ENCODE measurements at regions not wholly inside any gene's neighbourhood (a gene's known extent, or its start where the extent isn't known, plus 50 kb on each side); places are given as distances from the start of the nearest gene placed in this dataset.

DNA sequence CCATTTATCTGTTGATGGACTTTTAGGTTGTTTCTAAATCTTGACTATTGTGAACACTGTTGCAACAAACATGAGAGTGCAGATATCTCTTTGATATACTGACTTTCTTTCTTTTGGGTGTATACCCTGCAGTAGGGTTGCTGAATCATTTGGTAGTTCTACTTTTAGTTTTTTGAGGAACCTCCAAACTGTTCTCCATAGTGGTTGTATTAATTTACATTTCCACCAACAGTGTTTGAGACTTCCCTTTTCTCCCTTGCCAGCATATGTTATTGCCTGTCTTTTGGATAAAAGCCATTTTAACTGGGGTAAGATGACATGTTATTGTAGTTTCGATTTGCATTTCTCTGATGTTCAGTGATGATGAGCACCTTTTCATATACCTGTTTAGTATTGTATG is 330.0 kb downstream of the DDX10 start:
- 70 to 86% (median 71%) methylated on average over 1 of the region's 1 CpG for WGBS, 4 donors
- intact Hi-C loops (cut with DNase I): no loop called here

DNA sequence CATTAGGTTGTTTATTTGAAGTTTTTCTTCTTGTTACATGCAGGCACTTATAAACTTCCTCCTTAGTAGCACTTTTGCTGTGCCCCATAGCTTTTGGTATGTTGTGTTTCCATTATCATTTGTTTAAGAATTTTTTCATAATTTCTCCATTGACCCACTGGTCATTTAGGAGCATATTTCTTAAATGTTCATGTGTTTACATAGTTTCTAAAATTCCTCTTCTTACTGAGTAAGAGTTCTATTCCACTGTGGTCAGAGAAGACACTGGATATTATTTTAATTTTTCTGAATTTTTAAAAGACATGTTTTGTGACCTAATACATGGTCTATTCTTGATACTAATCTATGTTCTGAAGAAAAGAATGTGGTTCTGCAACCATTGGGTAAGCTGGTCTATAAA is 333.0 kb downstream of the DDX10 start:
- no peak overlapping the region for H3K27ac ChIP-seq
- no peaks in the 10 kb centered on the region for H3K9me3 ChIP-seq (replicated peaks in 1 of 3)
- DNase-seq: no peak
- no peaks in the 10 kb centered on the region for H3K4me1 ChIP-seq (replicated peaks in 1 of 2)
- H3K36me3 ChIP-seq (replicated peaks in 1 of 2): no peaks in the 10 kb centered on the region
- TF ChIP-seq, protein P1, sequence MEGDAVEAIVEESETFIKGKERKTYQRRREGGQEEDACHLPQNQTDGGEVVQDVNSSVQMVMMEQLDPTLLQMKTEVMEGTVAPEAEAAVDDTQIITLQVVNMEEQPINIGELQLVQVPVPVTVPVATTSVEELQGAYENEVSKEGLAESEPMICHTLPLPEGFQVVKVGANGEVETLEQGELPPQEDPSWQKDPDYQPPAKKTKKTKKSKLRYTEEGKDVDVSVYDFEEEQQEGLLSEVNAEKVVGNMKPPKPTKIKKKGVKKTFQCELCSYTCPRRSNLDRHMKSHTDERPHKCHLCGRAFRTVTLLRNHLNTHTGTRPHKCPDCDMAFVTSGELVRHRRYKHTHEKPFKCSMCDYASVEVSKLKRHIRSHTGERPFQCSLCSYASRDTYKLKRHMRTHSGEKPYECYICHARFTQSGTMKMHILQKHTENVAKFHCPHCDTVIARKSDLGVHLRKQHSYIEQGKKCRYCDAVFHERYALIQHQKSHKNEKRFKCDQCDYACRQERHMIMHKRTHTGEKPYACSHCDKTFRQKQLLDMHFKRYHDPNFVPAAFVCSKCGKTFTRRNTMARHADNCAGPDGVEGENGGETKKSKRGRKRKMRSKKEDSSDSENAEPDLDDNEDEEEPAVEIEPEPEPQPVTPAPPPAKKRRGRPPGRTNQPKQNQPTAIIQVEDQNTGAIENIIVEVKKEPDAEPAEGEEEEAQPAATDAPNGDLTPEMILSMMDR (IDR thresholded peaks at IDR 0.05): no peak
- TF ChIP-seq POLR2A (IDR thresholded peaks at IDR 0.05): no peak
- H3K27me3 ChIP-seq: no peaks in the 10 kb centered on the region
- H3K4me3 ChIP-seq: no peak overlapping the region
- intact Hi-C loops (cut with DNase I): no loop called here

More for the DNA sequence above, 330.0 kb downstream of the DDX10 start:
- no peak for DNase-seq
- no peak overlapping the region for H3K27ac ChIP-seq
- no peaks in the 10 kb centered on the region for H3K27me3 ChIP-seq
- H3K36me3 ChIP-seq (replicated peaks in 1 of 2): no peaks in the 10 kb centered on the region
- no peak for TF ChIP-seq POLR2A (IDR thresholded peaks at IDR 0.05)
- TF ChIP-seq, protein P1 (IDR thresholded peaks at IDR 0.05): no peak
- H3K4me3 ChIP-seq: no peak overlapping the region
- no peaks in the 10 kb centered on the region for H3K9me3 ChIP-seq (replicated peaks in 1 of 3)
- no peaks in the 10 kb centered on the region for H3K4me1 ChIP-seq (replicated peaks in 1 of 2)

DNA sequence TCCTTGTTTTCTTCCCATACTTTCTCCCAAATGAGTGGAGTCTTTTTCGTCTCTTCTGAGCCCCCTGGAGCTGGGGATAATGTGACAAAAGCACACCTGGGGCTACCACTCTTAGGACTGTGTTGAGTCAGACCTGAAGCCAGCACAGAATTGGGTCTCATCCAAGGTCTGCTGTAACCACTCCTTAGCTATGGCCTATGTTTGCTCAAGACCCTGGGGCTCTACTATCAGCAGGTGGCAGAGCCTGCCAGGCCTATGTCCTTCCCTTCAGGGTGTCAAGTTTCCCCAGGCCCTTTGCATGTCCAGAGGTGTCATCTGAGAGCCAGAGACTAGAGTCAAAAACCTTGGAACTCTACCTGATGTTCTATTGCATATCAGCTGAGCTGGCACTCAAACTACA is 335.7 kb downstream of the DDX10 start:
- 71 to 85% (median 79%) methylated on average over 1 of the region's 1 CpG for WGBS, 4 donors
- no peak for DNase-seq

DNA sequence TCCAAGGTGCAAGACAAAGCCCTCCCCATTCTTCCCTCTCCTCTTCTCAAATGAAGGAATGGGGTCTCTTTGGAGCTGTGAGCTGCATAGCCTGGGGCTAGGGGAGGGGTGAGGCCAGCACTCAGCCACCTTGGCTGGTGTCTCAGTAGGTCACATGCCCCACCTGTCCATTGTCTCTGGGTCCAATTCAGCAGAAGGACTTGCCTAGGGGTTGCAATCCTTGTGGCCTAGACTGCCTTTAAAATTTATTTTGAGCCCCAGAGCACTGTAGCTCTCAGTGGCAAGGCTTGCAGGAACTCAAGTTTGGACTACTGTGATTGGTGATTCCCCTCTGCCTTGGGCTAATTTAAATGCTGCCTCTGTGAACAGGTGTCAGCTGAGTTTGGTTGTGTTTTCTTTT is 336.7 kb downstream of the DDX10 start:
- DNase-seq: no peak
- no peaks in the 10 kb centered on the region for H3K9me3 ChIP-seq (replicated peaks in 1 of 3)
- no peaks in the 10 kb centered on the region for H3K27me3 ChIP-seq
- TF ChIP-seq POLR2A (IDR thresholded peaks at IDR 0.05): no peak
- TF ChIP-seq, protein P1 (IDR thresholded peaks at IDR 0.05): no peak
- H3K27ac ChIP-seq: no peak overlapping the region
- H3K4me3 ChIP-seq: no peak overlapping the region
- no peaks in the 10 kb centered on the region for H3K36me3 ChIP-seq (replicated peaks in 1 of 2)
- intact Hi-C loops (cut with DNase I): no loop called here
- no peaks in the 10 kb centered on the region for H3K4me1 ChIP-seq (replicated peaks in 1 of 2)

More for the DNA sequence above, 335.7 kb downstream of the DDX10 start:
- Histone ChIP-seq H3K4me3 (no peak overlapping the region), H3K27ac (no peak overlapping the region), H3K9me3 (replicated peaks in 1 of 3) (no peaks in the 10 kb centered on the region), H3K36me3 (replicated peaks in 1 of 2) (no peaks in the 10 kb centered on the region), H3K27me3 (no peaks in the 10 kb centered on the region), H3K4me1 (replicated peaks in 1 of 2) (no peaks in the 10 kb centered on the region)
- no peak for TF ChIP-seq POLR2A (IDR thresholded peaks at IDR 0.05)
- TF ChIP-seq, protein P1 (IDR thresholded peaks at IDR 0.05): no peak
- intact Hi-C loops (cut with DNase I): no loop called here

All from adrenal gland (tissue), 9 donors.